Neural crest cell (in vitro differentiated cells): ENCODE measurements at regions not wholly inside any gene's neighbourhood (a gene's known extent, or its start where the extent isn't known, plus 50 kb on each side); places are given as distances from the start of the nearest gene placed in this dataset.

ENCODE experiments used
- DNase-seq: peaks from one replicate; pipeline ENCODE4 v3.0.0; 2021; ENCODE audit warnings: low read depth, mixed read lengths, low spot score
- H3K27ac Mint-ChIP-seq: one replicate; pipeline ENCODE4 v1.8.0; 2021; ENCODE audit warnings: mild to moderate bottlenecking, mixed read lengths; ENCODE audit not compliant: unreplicated experiment
- H3K27me3 Mint-ChIP-seq: 2 replicates; pipeline ENCODE4 v1.8.0; 2021; ENCODE audit warnings: low read depth, mild to moderate bottlenecking, mixed read lengths
- H3K36me3 Mint-ChIP-seq: 2 replicates; pipeline ENCODE4 v1.8.0; 2021; ENCODE audit warnings: low read depth, mild to moderate bottlenecking, mixed read lengths
- H3K4me1 Mint-ChIP-seq: 2 replicates; pipeline ENCODE4 v1.8.0; 2021; ENCODE audit warnings: mixed read lengths
- H3K4me3 Mint-ChIP-seq: one replicate; pipeline ENCODE4 v1.8.0; 2021; ENCODE audit warnings: mild to moderate bottlenecking, mixed read lengths
- H3K9me3 Mint-ChIP-seq: 2 replicates; pipeline ENCODE4 v1.8.0; 2021; ENCODE audit warnings: mixed read lengths
- TF ChIP-seq, protein P1 (sequence below): fragments of 200-600 bp; sonication (generic); conservative IDR thresholded peaks from 2 replicates; pipeline ENCODE4 v1.5.0; 2021; ENCODE audit warnings: antibody characterized with exemption, mild to moderate bottlenecking

DNA sequence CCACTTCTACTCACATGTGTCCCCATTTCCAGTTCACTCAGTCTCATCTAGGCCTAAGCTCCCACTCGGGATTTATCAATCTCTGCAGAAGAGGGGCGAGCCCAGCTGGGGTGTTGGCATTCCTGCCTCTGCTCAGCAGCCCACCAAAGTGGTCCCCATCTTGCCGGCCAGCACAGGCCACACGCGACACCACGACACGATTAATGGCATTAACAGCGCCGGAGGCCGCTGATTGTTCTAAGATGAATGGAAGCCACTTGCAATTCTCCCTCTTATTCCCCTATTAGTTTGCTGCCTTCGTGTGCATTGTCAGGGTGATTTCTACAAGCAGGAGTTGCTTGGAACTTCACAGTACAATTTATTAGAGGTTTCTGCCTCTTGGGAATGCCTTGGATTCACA is 477.3 kb downstream of the SHQ1 start:
- DNase-seq, result no peak
- H3K4me3 Mint-ChIP-seq, result no peak overlapping the region
- no peak overlapping the region for H3K27ac Mint-ChIP-seq
- TF ChIP-seq, protein P1, sequence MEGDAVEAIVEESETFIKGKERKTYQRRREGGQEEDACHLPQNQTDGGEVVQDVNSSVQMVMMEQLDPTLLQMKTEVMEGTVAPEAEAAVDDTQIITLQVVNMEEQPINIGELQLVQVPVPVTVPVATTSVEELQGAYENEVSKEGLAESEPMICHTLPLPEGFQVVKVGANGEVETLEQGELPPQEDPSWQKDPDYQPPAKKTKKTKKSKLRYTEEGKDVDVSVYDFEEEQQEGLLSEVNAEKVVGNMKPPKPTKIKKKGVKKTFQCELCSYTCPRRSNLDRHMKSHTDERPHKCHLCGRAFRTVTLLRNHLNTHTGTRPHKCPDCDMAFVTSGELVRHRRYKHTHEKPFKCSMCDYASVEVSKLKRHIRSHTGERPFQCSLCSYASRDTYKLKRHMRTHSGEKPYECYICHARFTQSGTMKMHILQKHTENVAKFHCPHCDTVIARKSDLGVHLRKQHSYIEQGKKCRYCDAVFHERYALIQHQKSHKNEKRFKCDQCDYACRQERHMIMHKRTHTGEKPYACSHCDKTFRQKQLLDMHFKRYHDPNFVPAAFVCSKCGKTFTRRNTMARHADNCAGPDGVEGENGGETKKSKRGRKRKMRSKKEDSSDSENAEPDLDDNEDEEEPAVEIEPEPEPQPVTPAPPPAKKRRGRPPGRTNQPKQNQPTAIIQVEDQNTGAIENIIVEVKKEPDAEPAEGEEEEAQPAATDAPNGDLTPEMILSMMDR, result no peak
- no peaks in the 10 kb centered on the region for H3K27me3 Mint-ChIP-seq
- peaks cover 13% of the 10 kb centered on the region for H3K4me1 Mint-ChIP-seq
- peaks cover 4% of the 10 kb centered on the region for H3K9me3 Mint-ChIP-seq
- H3K36me3 Mint-ChIP-seq, result peaks cover 8% of the 10 kb centered on the region

- Mint-ChIP-seq H3K27me3 (no peaks in the 10 kb centered on the region), H3K36me3 (peaks cover 8% of the 10 kb centered on the region), H3K27ac (no peak overlapping the region), H3K9me3 (peaks cover 4% of the 10 kb centered on the region), H3K4me1 (peaks cover 8% of the 10 kb centered on the region), H3K4me3 (no peak overlapping the region)
- no peak for DNase-seq
- TF ChIP-seq, protein P1, result no peak
These were observed 478.6 kb downstream of the SHQ1 start for GRCh38 chr3:72369681-72370080.

GRCh38 chr3:72368331-72368975 is 479.8 kb downstream of the SHQ1 start:
- H3K27ac Mint-ChIP-seq, result no peak overlapping the region
- peaks cover 8% of the 10 kb centered on the region for H3K4me1 Mint-ChIP-seq
- TF ChIP-seq, protein P1, result no peak
- H3K4me3 Mint-ChIP-seq, result no peak overlapping the region
- H3K9me3 Mint-ChIP-seq, result peaks cover 2% of the 10 kb centered on the region
- DNase-seq, result no peak
- no peaks in the 10 kb centered on the region for H3K27me3 Mint-ChIP-seq
- peaks cover 1% of the 10 kb centered on the region for H3K36me3 Mint-ChIP-seq

DNA sequence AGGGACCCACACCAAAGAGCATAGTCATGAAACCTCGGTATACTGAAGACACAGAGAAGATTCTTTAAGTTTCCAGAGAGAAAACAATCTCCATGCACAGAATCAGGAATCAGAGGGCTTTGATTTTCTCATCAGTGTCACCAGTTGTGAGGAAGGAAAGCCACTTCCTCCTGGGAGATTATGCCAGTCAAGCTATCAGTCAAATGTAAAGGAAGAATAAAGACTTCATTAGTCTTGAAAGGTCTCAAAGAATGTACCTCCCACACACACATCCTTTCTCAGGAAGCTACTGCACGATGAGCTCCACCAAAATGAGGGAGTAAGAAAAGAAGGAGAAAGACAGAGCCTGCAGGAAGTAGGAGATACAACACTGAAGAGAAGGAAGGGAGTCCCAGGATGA is 486.3 kb downstream of the SHQ1 start:
- Mint-ChIP-seq H3K36me3 (peaks cover 3% of the 10 kb centered on the region), H3K27ac (no peak overlapping the region), H3K4me1 (peaks cover 8% of the 10 kb centered on the region), H3K4me3 (no peak overlapping the region), H3K27me3 (no peaks in the 10 kb centered on the region), H3K9me3 (peaks cover 6% of the 10 kb centered on the region)
- TF ChIP-seq, protein P1, result no peak
- DNase-seq, result no peak

DNA sequence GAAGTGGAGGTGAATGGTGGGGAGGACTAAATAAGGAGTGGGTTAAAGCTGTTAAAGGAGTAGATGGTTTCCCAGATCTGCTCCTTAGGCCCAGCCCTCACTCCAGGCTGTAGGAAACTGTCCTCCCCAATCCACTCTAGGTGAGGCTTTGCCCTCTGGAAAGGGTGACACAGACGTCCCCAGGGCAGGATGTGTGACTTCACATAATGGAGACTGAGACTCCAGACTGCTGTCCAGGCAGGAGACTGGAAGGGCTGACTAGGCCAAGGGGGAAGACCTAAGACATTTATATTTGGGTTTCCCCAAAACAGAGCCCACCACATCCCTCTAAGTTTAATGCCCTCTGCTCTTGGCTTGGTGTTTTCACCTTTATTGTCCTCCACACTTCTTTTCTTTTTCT is 488.5 kb downstream of the SHQ1 start:
- TF ChIP-seq, protein P1, result no peak
- H3K9me3 Mint-ChIP-seq, result peaks cover 6% of the 10 kb centered on the region
- H3K27me3 Mint-ChIP-seq, result peaks cover 2% of the 10 kb centered on the region
- no peak overlapping the region for H3K4me3 Mint-ChIP-seq
- peaks cover 8% of the 10 kb centered on the region for H3K4me1 Mint-ChIP-seq
- H3K36me3 Mint-ChIP-seq, result peaks cover 3% of the 10 kb centered on the region
- H3K27ac Mint-ChIP-seq, result no peak overlapping the region
- no peak for DNase-seq
